Activated naive CD4-positive, alpha-beta T cell treated with anti-CD3 and anti-CD28 coated beads, Interleukin-2, amount 50 U/mL, for 72 hours (primary cell): ENCODE measurements at regions not wholly inside any gene's neighbourhood (a gene's known extent, or its start where the extent isn't known, plus 50 kb on each side); places are given as distances from the start of the nearest gene placed in this dataset.

Experiments used
- ATAC-seq, 2 donors: fragments of 150-1000 bp; cut with Tn5 transposase; 2 replicates each; pipeline ENCODE4 v1.10.0; 2021; ENCODE audit warnings: mild to moderate bottlenecking in 2 of 2, moderate library complexity in 2 of 2
- DNase-seq, 2 donors: peaks; one replicate each; pipeline ENCODE4 v3.0.0; 2021 to 2022; ENCODE audit warnings: low spot score in 2 of 2
- H3K27ac Mint-ChIP-seq, 2 donors: one replicate each; pipeline ENCODE4 v1.8.0; 2022; ENCODE audit warnings: mild to moderate bottlenecking in 2 of 2, mixed read lengths in 2 of 2
- H3K36me3 Mint-ChIP-seq, 2 donors: one replicate each; pipeline ENCODE4 v1.8.0; 2022; ENCODE audit warnings: mixed read lengths in 2 of 2
- H3K9me3 Mint-ChIP-seq, 2 donors: one replicate each; pipeline ENCODE4 v1.8.0; 2022; ENCODE audit warnings: mixed read lengths in 2 of 2

GRCh38 chr7:47654672-47655298 lies 72.9 kb upstream of the TNS3 start:
- no peak for DNase-seq
- no peaks in the 10 kb centered on the region for H3K9me3 Mint-ChIP-seq
- H3K36me3 Mint-ChIP-seq: no peaks in the 10 kb centered on the region
- no peak overlapping the region for H3K27ac Mint-ChIP-seq
- no peak for ATAC-seq

GRCh38 chr7:47653550-47654411 lies 71.9 kb upstream of the TNS3 start:
- ATAC-seq (no peak), DNase-seq (no peak)
- H3K27ac Mint-ChIP-seq: peak overlapping the region in 1 of 2 donors; percentile 77
- H3K9me3 Mint-ChIP-seq: no peaks in the 10 kb centered on the region
- H3K36me3 Mint-ChIP-seq: no peaks in the 10 kb centered on the region

GRCh38 chr7:47652591-47652990 lies 70.7 kb upstream of the TNS3 start:
- Mint-ChIP-seq H3K27ac (no peak overlapping the region), H3K36me3 (no peaks in the 10 kb centered on the region)

GRCh38 chr7:47651355-47652317 lies 69.7 kb upstream of the TNS3 start:
- H3K36me3 Mint-ChIP-seq: no peaks in the 10 kb centered on the region
- H3K9me3 Mint-ChIP-seq: no peaks in the 10 kb centered on the region

More at GRCh38 chr7:47652591-47652990, 70.7 kb upstream of the TNS3 start:
- DNase-seq (no peak), ATAC-seq (no peak)
- no peaks in the 10 kb centered on the region for H3K9me3 Mint-ChIP-seq

GRCh38 chr7:47649919-47650318 lies 68.0 kb upstream of the TNS3 start:
- ATAC-seq (no peak), DNase-seq (no peak)
- Mint-ChIP-seq H3K9me3 (peaks cover 0 to 4% of the 10 kb centered on the region in 2 donors), H3K36me3 (peaks cover 4 to 5% of the 10 kb centered on the region in 2 donors), H3K27ac (no peak overlapping the region)

More at GRCh38 chr7:47651355-47652317, 69.7 kb upstream of the TNS3 start:
- no peak for DNase-seq
- no peak for ATAC-seq
- H3K27ac Mint-ChIP-seq: no peak overlapping the region

GRCh38 chr7:47648275-47648925 lies 66.5 kb upstream of the TNS3 start:
- no peak for DNase-seq
- Mint-ChIP-seq H3K27ac (no peak overlapping the region), H3K36me3 (peaks cover 12 to 15% of the 10 kb centered on the region in 2 donors), H3K9me3 (peaks cover 8 to 15% of the 10 kb centered on the region in 2 donors)
- no peak for ATAC-seq

GRCh38 chr7:47647918-47648250 lies 66.0 kb upstream of the TNS3 start:
- no peak for DNase-seq
- Mint-ChIP-seq H3K9me3 (peaks cover 8 to 16% of the 10 kb centered on the region in 2 donors), H3K27ac (no peak overlapping the region), H3K36me3 (peaks cover 13 to 18% of the 10 kb centered on the region in 2 donors)
- ATAC-seq: no peak

- DNase-seq: peak in 1 of 2 donors; percentile 7
- no peak overlapping the region for H3K27ac Mint-ChIP-seq
- peaks cover 8 to 16% of the 10 kb centered on the region in 2 donors for H3K9me3 Mint-ChIP-seq
- peak; percentile 44 to 49 for ATAC-seq
- H3K36me3 Mint-ChIP-seq: peaks cover 13 to 18% of the 10 kb centered on the region in 2 donors
Measured at GRCh38 chr7:47647181-47647917, 65.4 kb upstream of the TNS3 start.

- DNase-seq: no peak
- H3K36me3 Mint-ChIP-seq: peaks cover 13 to 23% of the 10 kb centered on the region in 2 donors
- ATAC-seq: no peak
Measured at GRCh38 chr7:47643716-47644400, 61.9 kb upstream of the TNS3 start.

GRCh38 chr7:47640265-47640664 lies 58.4 kb upstream of the TNS3 start:
- ATAC-seq (no peak), DNase-seq (no peak)
- Mint-ChIP-seq H3K36me3 (peaks cover 12 to 22% of the 10 kb centered on the region in 2 donors), H3K9me3 (peaks cover 15% of the 10 kb centered on the region in 2 donors), H3K27ac (no peak overlapping the region)

More at GRCh38 chr7:47643716-47644400, 61.9 kb upstream of the TNS3 start:
- Mint-ChIP-seq H3K9me3 (peaks cover 15 to 16% of the 10 kb centered on the region in 2 donors), H3K27ac (no peak overlapping the region)

GRCh38 chr7:47639495-47640110 lies 57.7 kb upstream of the TNS3 start:
- ATAC-seq: no peak
- peaks cover 7 to 17% of the 10 kb centered on the region in 2 donors for H3K36me3 Mint-ChIP-seq
- peaks cover 10 to 15% of the 10 kb centered on the region in 2 donors for H3K9me3 Mint-ChIP-seq
- no peak for DNase-seq
- no peak overlapping the region for H3K27ac Mint-ChIP-seq

- Mint-ChIP-seq H3K36me3 (peaks cover 5 to 12% of the 10 kb centered on the region in 2 donors), H3K9me3 (peaks cover 4 to 11% of the 10 kb centered on the region in 2 donors), H3K27ac (no peak overlapping the region)
- ATAC-seq (no peak), DNase-seq (no peak)
Measured at GRCh38 chr7:47638679-47639315, 56.9 kb upstream of the TNS3 start.

- DNase-seq: no peak
- Mint-ChIP-seq H3K27ac (peak overlapping the region in 1 of 2 donors; percentile 44), H3K9me3 (peaks cover 0 to 7% of the 10 kb centered on the region in 2 donors), H3K36me3 (peaks cover 0 to 5% of the 10 kb centered on the region in 2 donors)
- no peak for ATAC-seq
Measured at GRCh38 chr7:47636433-47637175, 54.7 kb upstream of the TNS3 start.

- DNase-seq (no peak), ATAC-seq (no peak)
- H3K36me3 Mint-ChIP-seq: peaks cover 0 to 5% of the 10 kb centered on the region in 2 donors
- peaks cover 0 to 7% of the 10 kb centered on the region in 2 donors for H3K9me3 Mint-ChIP-seq
- H3K27ac Mint-ChIP-seq: no peak overlapping the region
Measured at GRCh38 chr7:47636081-47636432, 54.1 kb upstream of the TNS3 start.
